NB4 (cell line): ENCODE measurements at regions not wholly inside any gene's neighbourhood (a gene's known extent, or its start where the extent isn't known, plus 50 kb on each side); places are given as distances from the start of the nearest gene placed in this dataset.

ENCODE experiments used
- POLR2A ChIP-seq: IDR thresholded peaks from 2 replicates; pipeline ENCODE4 v1.6.1; 2011; ENCODE audit warnings: mild to moderate bottlenecking; ENCODE audit not compliant: insufficient read length; ENCODE audit errors: extremely low read depth
- TF ChIP-seq, protein P1 (sequence below): IDR thresholded peaks from one replicate; pipeline ENCODE4 v1.5.1; 2012; ENCODE audit warnings: low read depth, low read length

DNA sequence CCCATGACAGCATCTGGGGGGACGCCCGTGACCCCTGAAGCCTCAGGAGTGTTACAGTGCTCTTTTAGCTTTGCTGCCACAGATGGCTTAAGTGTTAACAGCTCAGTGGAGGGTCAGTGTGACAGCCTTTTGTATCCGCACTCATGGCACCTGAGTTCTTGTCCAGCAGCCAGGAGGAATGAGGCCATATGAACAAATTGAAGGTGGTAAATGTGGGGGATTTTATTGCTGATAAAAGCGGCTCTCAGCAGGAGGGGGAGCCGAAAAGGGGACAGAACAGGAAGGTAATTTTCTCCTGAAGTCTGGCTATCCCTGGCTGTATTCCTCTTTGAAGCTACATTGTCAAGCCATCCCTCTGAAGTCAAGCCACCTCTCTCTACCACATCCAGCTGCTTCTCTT lies 441.0 kb downstream of the RAPGEF2 start:
- TF ChIP-seq, protein P1, sequence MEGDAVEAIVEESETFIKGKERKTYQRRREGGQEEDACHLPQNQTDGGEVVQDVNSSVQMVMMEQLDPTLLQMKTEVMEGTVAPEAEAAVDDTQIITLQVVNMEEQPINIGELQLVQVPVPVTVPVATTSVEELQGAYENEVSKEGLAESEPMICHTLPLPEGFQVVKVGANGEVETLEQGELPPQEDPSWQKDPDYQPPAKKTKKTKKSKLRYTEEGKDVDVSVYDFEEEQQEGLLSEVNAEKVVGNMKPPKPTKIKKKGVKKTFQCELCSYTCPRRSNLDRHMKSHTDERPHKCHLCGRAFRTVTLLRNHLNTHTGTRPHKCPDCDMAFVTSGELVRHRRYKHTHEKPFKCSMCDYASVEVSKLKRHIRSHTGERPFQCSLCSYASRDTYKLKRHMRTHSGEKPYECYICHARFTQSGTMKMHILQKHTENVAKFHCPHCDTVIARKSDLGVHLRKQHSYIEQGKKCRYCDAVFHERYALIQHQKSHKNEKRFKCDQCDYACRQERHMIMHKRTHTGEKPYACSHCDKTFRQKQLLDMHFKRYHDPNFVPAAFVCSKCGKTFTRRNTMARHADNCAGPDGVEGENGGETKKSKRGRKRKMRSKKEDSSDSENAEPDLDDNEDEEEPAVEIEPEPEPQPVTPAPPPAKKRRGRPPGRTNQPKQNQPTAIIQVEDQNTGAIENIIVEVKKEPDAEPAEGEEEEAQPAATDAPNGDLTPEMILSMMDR = no peak
- no peak for TF ChIP-seq POLR2A
